ENCODE measurements at regions not wholly inside any gene's neighbourhood (a gene's known extent, or its start where the extent isn't known, plus 50 kb on each side); places are given as distances from the start of the nearest gene placed in this dataset.

DNA sequence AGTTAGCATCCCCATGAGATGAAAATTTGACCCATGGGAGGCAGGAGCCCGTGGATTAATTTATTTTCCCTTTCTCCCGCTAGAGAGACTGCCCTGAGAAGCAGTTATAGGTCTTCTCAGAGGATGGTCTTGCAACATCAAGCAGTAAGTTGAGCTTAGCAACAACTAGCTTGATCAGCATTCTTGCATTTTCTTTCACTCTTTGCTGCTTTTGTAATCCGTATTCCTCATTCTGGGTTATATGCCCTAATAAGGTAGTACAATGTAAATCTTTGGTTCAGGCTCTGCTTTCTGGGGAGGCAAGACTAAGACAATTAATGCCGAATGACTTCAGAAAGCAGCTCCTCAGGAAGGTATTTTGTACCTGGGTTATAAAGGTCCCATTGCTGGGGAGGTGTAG lies 146.8 kb downstream of the FZD1 start (continued):
- TF ChIP-seq ZNF660 (CRISPR knock-in tag; IDR thresholded peaks at IDR 0.05; ENCODE audit: borderline replicate concordance, low read depth) (no peak), KLF16 (CRISPR knock-in tag; IDR thresholded peaks at IDR 0.05) (no peak), JUN (CRISPR knock-in tag; IDR thresholded peaks at IDR 0.05) (no peak), ZNF138 (CRISPR knock-in tag; IDR thresholded peaks at IDR 0.05; ENCODE audit: low read depth) (no peak), ATRX (CRISPR knock-in tag; IDR thresholded peaks at IDR 0.05; ENCODE audit: borderline replicate concordance) (no peak), ZNF549 (CRISPR knock-in tag; IDR thresholded peaks at IDR 0.05) (no peak), KLF12 (CRISPR knock-in tag; IDR thresholded peaks at IDR 0.05; ENCODE audit: borderline replicate concordance) (no peak), DMAP1 (CRISPR knock-in tag; IDR thresholded peaks at IDR 0.05) (no peak), ZNF337 (CRISPR knock-in tag; IDR thresholded peaks at IDR 0.05; ENCODE audit: borderline replicate concordance, low read depth) (no peak), TCF7L2 (IDR thresholded peaks at IDR 0.05; ENCODE audit: low read depth, low read length) (no peak)
- TF ChIP-seq, protein P1, sequence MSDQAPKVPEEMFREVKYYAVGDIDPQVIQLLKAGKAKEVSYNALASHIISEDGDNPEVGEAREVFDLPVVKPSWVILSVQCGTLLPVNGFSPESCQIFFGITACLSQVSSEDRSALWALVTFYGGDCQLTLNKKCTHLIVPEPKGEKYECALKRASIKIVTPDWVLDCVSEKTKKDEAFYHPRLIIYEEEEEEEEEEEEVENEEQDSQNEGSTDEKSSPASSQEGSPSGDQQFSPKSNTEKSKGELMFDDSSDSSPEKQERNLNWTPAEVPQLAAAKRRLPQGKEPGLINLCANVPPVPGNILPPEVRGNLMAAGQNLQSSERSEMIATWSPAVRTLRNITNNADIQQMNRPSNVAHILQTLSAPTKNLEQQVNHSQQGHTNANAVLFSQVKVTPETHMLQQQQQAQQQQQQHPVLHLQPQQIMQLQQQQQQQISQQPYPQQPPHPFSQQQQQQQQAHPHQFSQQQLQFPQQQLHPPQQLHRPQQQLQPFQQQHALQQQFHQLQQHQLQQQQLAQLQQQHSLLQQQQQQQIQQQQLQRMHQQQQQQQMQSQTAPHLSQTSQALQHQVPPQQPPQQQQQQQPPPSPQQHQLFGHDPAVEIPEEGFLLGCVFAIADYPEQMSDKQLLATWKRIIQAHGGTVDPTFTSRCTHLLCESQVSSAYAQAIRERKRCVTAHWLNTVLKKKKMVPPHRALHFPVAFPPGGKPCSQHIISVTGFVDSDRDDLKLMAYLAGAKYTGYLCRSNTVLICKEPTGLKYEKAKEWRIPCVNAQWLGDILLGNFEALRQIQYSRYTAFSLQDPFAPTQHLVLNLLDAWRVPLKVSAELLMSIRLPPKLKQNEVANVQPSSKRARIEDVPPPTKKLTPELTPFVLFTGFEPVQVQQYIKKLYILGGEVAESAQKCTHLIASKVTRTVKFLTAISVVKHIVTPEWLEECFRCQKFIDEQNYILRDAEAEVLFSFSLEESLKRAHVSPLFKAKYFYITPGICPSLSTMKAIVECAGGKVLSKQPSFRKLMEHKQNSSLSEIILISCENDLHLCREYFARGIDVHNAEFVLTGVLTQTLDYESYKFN (CRISPR knock-in tag; conservative IDR thresholded peaks at IDR 0.05) = no peak

DNA sequence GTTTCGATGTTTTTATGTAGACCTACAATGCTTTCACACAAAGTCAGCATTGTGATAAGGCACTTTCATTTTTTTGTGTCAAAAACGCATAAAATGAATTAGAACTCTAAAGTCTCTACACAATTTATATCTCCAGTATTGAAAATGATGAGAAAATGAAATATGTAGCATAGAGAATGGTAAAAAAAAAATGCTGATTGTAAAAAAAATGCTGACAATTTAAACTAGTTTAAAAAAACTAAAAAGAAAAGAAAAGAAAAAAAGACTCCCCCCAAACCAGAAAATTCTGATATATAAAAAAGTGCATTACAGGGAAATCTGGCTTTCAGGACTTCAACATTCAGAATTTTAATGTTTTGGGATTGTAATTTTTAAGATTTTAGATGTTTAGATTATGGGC lies 148.1 kb downstream of the FZD1 start:
- H2AFZ ChIP-seq (ENCODE audit: low read length) = no peak overlapping the region
- H3K4me2 ChIP-seq (ENCODE audit: low read depth, low read length) = no peak overlapping the region
- H3K4me1 ChIP-seq (ENCODE audit: insufficient read depth, low read length) = no peaks in the 10 kb centered on the region
- H3K36me3 ChIP-seq (replicated peaks in 1 of 2; ENCODE audit: control insufficient read depth in 1 of 2, insufficient read depth in 2 of 2, low read length in 2 of 2) = no peaks in the 10 kb centered on the region
- TF ChIP-seq MAFK (conservative IDR thresholded peaks at IDR 0.05 in 1 of 2, IDR thresholded peaks at IDR 0.05 in 1 of 2; ENCODE audit: low read length in 2 of 2) (peak in 1 of 2 experiments; percentile 56; a peak in 2 of 4 replicates), ZNF816 (CRISPR knock-in tag; IDR thresholded peaks at IDR 0.05; ENCODE audit: borderline replicate concordance) (no peak)
- ChIA-PET CTCF (ENCODE audit: low intra/inter-chr PET ratio, low total read pairs) (no interaction called here), POLR2A (no interaction called here)
- no peak for FAIRE-seq
- H3K9ac ChIP-seq (ENCODE audit: insufficient read depth, low read depth, low read length) = no peak overlapping the region
- in situ Hi-C loops (cut with HindIII; ENCODE audit: extremely low pct_ligation_motif_present, low pct_unique_long_range_greater_than_20kb) (no loop called here), intact Hi-C loops (cut with micrococcal nuclease; ENCODE audit: unreplicated experiment) (no loop called here)
- no peak overlapping the region for H3K27ac ChIP-seq (ENCODE audit: extremely low read length, insufficient read depth, low read length)
- 1% methylated on average over 2 of the region's 2 CpGs for WGBS (ENCODE audit: low lambda C conversion rate)
- H3K79me2 ChIP-seq (ENCODE audit: insufficient read depth, low read length) = no peaks in the 10 kb centered on the region
- H4K20me1 ChIP-seq (ENCODE audit: insufficient read depth, low read length) = no peaks in the 10 kb centered on the region
- no peak for ATAC-seq
- DNase-seq (ENCODE audit: low spot score) = no peak
- no peak overlapping the region for H3K4me3 ChIP-seq (replicated peaks in 1 of 3; ENCODE audit: insufficient read depth in 1 of 3, low read depth in 2 of 3, low read length in 3 of 3)
- H3K27me3 ChIP-seq (ENCODE audit: control insufficient read depth in 1 of 2, insufficient read depth in 2 of 2, low read length in 2 of 2) = 0 out of 5 replicates have a peak, but pooled peaks cover 0 to 2% of the 10 kb centered on the region in 2 experiments
- no peaks in the 10 kb centered on the region for H3K9me3 ChIP-seq (ENCODE audit: low read length)
- BruUV-seq (replicated peaks) = no TSS peak

All from HepG2 (cell line).